PFSK-1 (cell line): ENCODE measurements at regions not wholly inside any gene's neighbourhood (a gene's known extent, or its start where the extent isn't known, plus 50 kb on each side); places are given as distances from the start of the nearest gene placed in this dataset.

Experiments
- POLR2AphosphoS5 ChIP-seq: IDR thresholded peaks from 2 replicates; pipeline ENCODE4 v1.6.1; 2012; ENCODE audit warnings: low read depth, mild to moderate bottlenecking, control low read depth, low read length, moderate library complexity
- REST ChIP-seq, 2 experiments: IDR thresholded peaks; 2 replicates each; pipeline versions ENCODE4 v1.6.1 to v1.8.0; 2011 to 2012; ENCODE audit warnings: low read depth in 2 of 2, low read length in 2 of 2, control low read depth in 1 of 2, inconsistent platforms in 1 of 2, mild to moderate bottlenecking in 1 of 2, moderate library complexity in 1 of 2; ENCODE audit not compliant: insufficient read depth in 1 of 2
- SIN3A ChIP-seq: IDR thresholded peaks from 2 replicates; pipeline ENCODE4 v1.6.1; 2012; ENCODE audit warnings: mild to moderate bottlenecking, low read length, moderate library complexity, borderline replicate concordance; ENCODE audit not compliant: insufficient read depth
- TAF1 ChIP-seq: IDR thresholded peaks from 2 replicates; pipeline ENCODE4 v1.6.1; 2012; ENCODE audit warnings: low read length, control low read depth, borderline replicate concordance; ENCODE audit not compliant: insufficient read depth

GRCh38 chr7:124679586-124680225 is 85.9 kb downstream of the GPR37 start:
- TF ChIP-seq REST (IDR thresholded peaks at IDR 0.05; ENCODE audit: insufficient read depth in 1 of 2, low read depth in 2 of 2, low read length in 2 of 2) (no peak), POLR2AphosphoS5 (no peak), SIN3A (no peak), TAF1 (no peak)
